HG02852 (cell line): ENCODE measurements at regions not wholly inside any gene's neighbourhood (a gene's known extent, or its start where the extent isn't known, plus 50 kb on each side); places are given as distances from the start of the nearest gene placed in this dataset.
"Not testable (repeated sequence)": the region's sequence is repeated elsewhere in the genome, so short reads cannot be mapped to it uniquely, and the experiment has no call there.

Experiments
- ATAC-seq: cut with Tn5 transposase; IDR thresholded peaks from one replicate; pipeline ENCODE4 v1.9.1; 2021; ENCODE audit warnings: mild to moderate bottlenecking, moderate library complexity; ENCODE audit not compliant: unreplicated experiment

GRCh38 chr9:29981013-29981412 is 2403.4 kb upstream of the ACO1 start:
- no peak for ATAC-seq

GRCh38 chr9:29999645-30000044 is 2384.8 kb upstream of the ACO1 start:
- ATAC-seq = no peak

GRCh38 chr9:30010691-30011090 is 2373.8 kb upstream of the ACO1 start:
- no peak for ATAC-seq

- no peak for ATAC-seq
Measured at GRCh38 chr9:30012622-30013021, 2371.8 kb upstream of the ACO1 start.

GRCh38 chr9:30015073-30015472 is 2369.4 kb upstream of the ACO1 start:
- ATAC-seq = no peak

GRCh38 chr9:30020161-30020560 is 2364.3 kb upstream of the ACO1 start:
- ATAC-seq = no peak

GRCh38 chr9:30035761-30036160 is 2348.7 kb upstream of the ACO1 start:
- no peak for ATAC-seq

GRCh38 chr9:30036558-30036957 is 2347.9 kb upstream of the ACO1 start:
- no peak for ATAC-seq

GRCh38 chr9:30039712-30040111 is 2344.7 kb upstream of the ACO1 start:
- no peak for ATAC-seq

- no peak for ATAC-seq
Measured at GRCh38 chr9:30048396-30048795, 2336.0 kb upstream of the ACO1 start.

GRCh38 chr9:30058463-30058862 is 2326.0 kb upstream of the ACO1 start:
- no peak for ATAC-seq

- no peak for ATAC-seq
Measured at GRCh38 chr9:30060976-30061375, 2323.5 kb upstream of the ACO1 start.

- ATAC-seq = no peak
Measured at GRCh38 chr9:30065888-30066287, 2318.6 kb upstream of the ACO1 start.

- ATAC-seq = not testable (repeated sequence)
Measured at GRCh38 chr9:30069236-30069635, 2315.2 kb upstream of the ACO1 start.

- ATAC-seq = no peak
Measured at GRCh38 chr9:30075022-30075421, 2309.4 kb upstream of the ACO1 start.

- peak; percentile 88 for ATAC-seq
Measured at GRCh38 chr9:30075451-30076199, 2308.8 kb upstream of the ACO1 start.

- ATAC-seq = no peak
Measured at GRCh38 chr9:30078195-30078594, 2306.2 kb upstream of the ACO1 start.

GRCh38 chr9:30089428-30089827 is 2295.0 kb upstream of the ACO1 start:
- ATAC-seq = no peak

- ATAC-seq = no peak
Measured at GRCh38 chr9:30103647-30104394, 2280.6 kb upstream of the ACO1 start.

- not testable (repeated sequence) for ATAC-seq
Measured at GRCh38 chr9:30107134-30107533, 2277.3 kb upstream of the ACO1 start.

GRCh38 chr9:30116673-30117217 is 2267.7 kb upstream of the ACO1 start:
- ATAC-seq = no peak

GRCh38 chr9:30120666-30121065 is 2263.8 kb upstream of the ACO1 start:
- no peak for ATAC-seq
